SK-N-SH (cell line): ENCODE measurements at regions not wholly inside any gene's neighbourhood (a gene's known extent, or its start where the extent isn't known, plus 50 kb on each side); places are given as distances from the start of the nearest gene placed in this dataset.

Experiments
- CTCF ChIA-PET: fragments of 300-600, 350-600 bp; formaldehyde crosslinking; extraction: SDS; loops from one replicate; lab custom pipeline; 2021; lab: Yijun Ruan, JAX
- POLR2A ChIA-PET: fragments of 350-600 bp; sonication (Branson Sonifier 250); formaldehyde crosslinking; extraction: SDS; loops from one replicate; lab custom pipeline; 2020; ENCODE audit warnings: antibody characterized with exemption, inconsistent platforms; lab: Yijun Ruan, JAX
- DNase-seq: peaks from one replicate; pipeline ENCODE4 v3.0.0; 2012
- H2AFZ ChIP-seq: fragments of 200-600 bp; sonication (generic); 2 replicates; pipeline ENCODE4 v1.8.1; 2016; ENCODE audit warnings: antibody characterized with exemption, mild to moderate bottlenecking, low read depth
- H3F3A ChIP-seq: fragments of 200-600 bp; sonication (generic); replicated peaks from 2 replicates; pipeline ENCODE3; 2016; ENCODE audit warnings: antibody characterized with exemption, mild to moderate bottlenecking; ENCODE audit not compliant: insufficient read depth
- H3K27ac ChIP-seq, 2 experiments: fragments of 200-500 bp in 1 of 2; fragments of 200-600 bp in 1 of 2; sonication (Bioruptor generic) in 1 of 2; sonication (generic), shearing (Covaris generic) in 1 of 2; 2 replicates each; pipeline versions ENCODE4 v1.5.1 to v1.6.1; 2014 to 2016; ENCODE audit warnings: low read depth in 2 of 2, inconsistent platforms in 1 of 2, low read length in 1 of 2, mild to moderate bottlenecking in 1 of 2, mixed read lengths in 1 of 2
- H3K27me3 ChIP-seq: fragments of 200-600 bp; sonication (generic), shearing (Covaris generic); 2 replicates; pipeline ENCODE4 v1.6.1; 2016; ENCODE audit warnings: mixed run types; ENCODE audit not compliant: insufficient read depth
- H3K36me3 ChIP-seq, 2 experiments: fragments of 200-500 bp in 1 of 2; fragments of 200-600 bp in 1 of 2; sonication (Bioruptor generic) in 1 of 2; sonication (generic) in 1 of 2; replicated peaks in 1 of 2; 2 replicates each; pipeline versions ENCODE3 to v1.5.1; 2014 to 2016; ENCODE audit warnings: low read length in 1 of 2, mild to moderate bottlenecking in 1 of 2; ENCODE audit not compliant: insufficient read depth in 2 of 2, control insufficient read depth in 1 of 2
- H3K4me1 ChIP-seq, 2 experiments: fragments of 200-500 bp in 1 of 2; fragments of 200-600 bp in 1 of 2; sonication (Bioruptor generic) in 1 of 2; sonication (generic), shearing (Covaris generic) in 1 of 2; 2 replicates each; pipeline versions ENCODE4 v1.5.1 to v1.6.1; 2014 to 2016; ENCODE audit warnings: low read depth in 1 of 2, low read length in 1 of 2, mixed run types in 1 of 2; ENCODE audit not compliant: insufficient read depth in 2 of 2, control insufficient read depth in 1 of 2
- H3K4me2 ChIP-seq: fragments of 200-600 bp; sonication (generic), shearing (Covaris generic); 2 replicates; pipeline ENCODE4 v1.6.1; 2017; ENCODE audit warnings: mixed run types
- H3K4me3 ChIP-seq, 2 experiments: fragments of 200-500 bp in 1 of 2; fragments of 200-600 bp in 1 of 2; sonication (Bioruptor generic) in 1 of 2; sonication (generic), shearing (Covaris generic) in 1 of 2; 2 replicates each; pipeline versions ENCODE4 v1.5.1 to v1.8.1; 2014 to 2016; ENCODE audit warnings: low read depth in 2 of 2, inconsistent platforms in 1 of 2, low read length in 1 of 2, mild to moderate bottlenecking in 1 of 2, mixed read lengths in 1 of 2, moderate library complexity in 1 of 2
- H3K79me2 ChIP-seq: fragments of 200-600 bp; sonication (generic); 2 replicates; pipeline ENCODE4 v1.8.1; 2017; ENCODE audit warnings: mild to moderate bottlenecking; ENCODE audit not compliant: insufficient read depth
- H3K9ac ChIP-seq: fragments of 200-600 bp; sonication (generic); 2 replicates; pipeline ENCODE4 v1.6.1; 2017; ENCODE audit warnings: mixed run types
- H3K9me2 ChIP-seq: fragments of 200-600 bp; sonication (generic); 2 replicates; pipeline ENCODE4 v1.6.1; 2017; ENCODE audit warnings: mixed run types
- H3K9me3 ChIP-seq: fragments of 200-600 bp; sonication (generic); 2 replicates; pipeline ENCODE4 v1.6.1; 2017; ENCODE audit warnings: mixed run types, mild to moderate bottlenecking, moderate library complexity
- H4K20me1 ChIP-seq: fragments of 200-600 bp; sonication (generic); 2 replicates; pipeline ENCODE4 v1.6.1; 2017; ENCODE audit warnings: mild to moderate bottlenecking, mixed run types; ENCODE audit not compliant: insufficient read depth
- FOSL2 ChIP-seq: IDR thresholded peaks from 2 replicates; pipeline ENCODE4 v1.4.0; 2012; ENCODE audit warnings: low read depth, mild to moderate bottlenecking, moderate library complexity, borderline replicate concordance
- GABPA ChIP-seq: IDR thresholded peaks from 2 replicates; pipeline ENCODE4 v1.4.0; 2012; ENCODE audit warnings: low read depth, mild to moderate bottlenecking
- IRF3 ChIP-seq: fragments of 150-350 bp; IDR thresholded peaks from 2 replicates; pipeline ENCODE4 v1.6.1; 2016; ENCODE audit warnings: mild to moderate bottlenecking, low read depth, low read length
- MAX ChIP-seq: IDR thresholded peaks from 2 replicates; pipeline ENCODE4 v1.4.0; 2012; ENCODE audit warnings: low read depth
- MEF2A ChIP-seq: IDR thresholded peaks from 2 replicates; pipeline ENCODE4 v1.4.0; 2012; ENCODE audit warnings: low read depth, borderline replicate concordance
- MXI1 ChIP-seq: IDR thresholded peaks from 2 replicates; pipeline ENCODE4 v1.6.1; 2012; ENCODE audit warnings: mild to moderate bottlenecking, low read depth, low read length, improper control_type of control experiment
- PBX3 ChIP-seq: IDR thresholded peaks from 2 replicates; pipeline ENCODE4; 2012
- POLR2AphosphoS5 ChIP-seq: IDR thresholded peaks from 2 replicates; pipeline ENCODE4 v1.6.1; 2012; ENCODE audit warnings: low read depth, low read length
- RCOR1 ChIP-seq: fragments of 150-350 bp; IDR thresholded peaks from 2 replicates; pipeline ENCODE4 v1.6.1; 2017; ENCODE audit warnings: antibody characterized with exemption, low read length
- REST ChIP-seq: IDR thresholded peaks from 2 replicates; pipeline ENCODE4 v1.6.1; 2012; ENCODE audit warnings: mild to moderate bottlenecking, low read depth, low read length, moderate library complexity
- TAF1 ChIP-seq: IDR thresholded peaks from 2 replicates; pipeline ENCODE4 v1.6.1; 2012; ENCODE audit warnings: low read depth, mild to moderate bottlenecking, low read length, moderate library complexity, borderline replicate concordance
- TCF12 ChIP-seq: IDR thresholded peaks from 2 replicates; pipeline ENCODE4 v1.4.0; 2012
- USF1 ChIP-seq: IDR thresholded peaks from 2 replicates; pipeline ENCODE4 v1.4.0; 2012; ENCODE audit warnings: low read depth, borderline replicate concordance
- WGBS: methylation state at CpG from one replicate; pipeline ENCODE4 v1.1.6; 2017; ENCODE audit warnings: low lambda C conversion rate; 5-methylcytosine and 5-hydroxymethylcytosine counted together
- TF ChIP-seq, protein P1 (sequence below): fragments of 150-350 bp; IDR thresholded peaks from 2 replicates; pipeline ENCODE4 v1.6.1; 2017; ENCODE audit warnings: antibody characterized with exemption, low read length, low read depth, borderline replicate concordance

DNA sequence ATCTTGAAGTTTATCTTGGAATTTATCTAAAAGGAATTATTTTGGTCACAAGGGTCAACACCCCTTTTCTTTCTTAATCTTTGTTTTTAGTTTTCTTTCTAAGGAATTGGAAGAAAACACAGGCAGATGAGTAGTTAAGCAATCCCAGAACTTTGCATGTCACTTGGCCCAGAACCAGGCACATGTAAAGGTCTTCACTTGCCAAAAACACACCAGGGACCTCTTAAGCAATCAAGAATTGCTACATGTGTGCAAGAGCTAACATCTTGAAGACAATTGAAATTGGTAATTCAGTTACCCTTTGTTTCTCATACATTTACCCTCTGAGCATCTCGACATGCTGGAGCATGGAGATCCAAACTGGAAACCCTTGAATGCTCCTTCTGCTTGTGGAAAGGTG lies 114.2 kb downstream of the ZC3H11B start:
- Histone ChIP-seq H4K20me1 (no peaks in the 10 kb centered on the region), H3K36me3 (no peaks in the 10 kb centered on the region), H3K4me3 (no peak overlapping the region), H3K27ac (no peak overlapping the region), H2AFZ (no peak overlapping the region), H3K79me2 (no peaks in the 10 kb centered on the region), H3K9me3 (no peaks in the 10 kb centered on the region), H3K9me2 (no peaks in the 10 kb centered on the region), H3K4me2 (no peak overlapping the region), H3F3A (no peaks in the 10 kb centered on the region), H3K27me3 (no peaks in the 10 kb centered on the region), H3K4me1 (no peaks in the 10 kb centered on the region; a peak in 1 of 4 replicates), H3K9ac (no peak overlapping the region)
- ChIA-PET CTCF (interaction anchor here (0.8 to 1.2 kb wide), 3 partner anchors 8 to 39 kb away, joined by 3 to 4 read pairs (median 3); no protein-coding TSS in a partner anchor), POLR2A (no interaction called here)
- 81% methylated on average over 1 of the region's 1 CpG for WGBS
- TF ChIP-seq FOSL2 (no peak), GABPA (no peak), MEF2A (no peak), TCF12 (no peak), MXI1 (no peak), RCOR1 (no peak), USF1 (no peak), IRF3 (no peak), MAX (no peak), PBX3 (no peak), REST (no peak), POLR2AphosphoS5 (no peak), TAF1 (no peak)
- TF ChIP-seq, protein P1, sequence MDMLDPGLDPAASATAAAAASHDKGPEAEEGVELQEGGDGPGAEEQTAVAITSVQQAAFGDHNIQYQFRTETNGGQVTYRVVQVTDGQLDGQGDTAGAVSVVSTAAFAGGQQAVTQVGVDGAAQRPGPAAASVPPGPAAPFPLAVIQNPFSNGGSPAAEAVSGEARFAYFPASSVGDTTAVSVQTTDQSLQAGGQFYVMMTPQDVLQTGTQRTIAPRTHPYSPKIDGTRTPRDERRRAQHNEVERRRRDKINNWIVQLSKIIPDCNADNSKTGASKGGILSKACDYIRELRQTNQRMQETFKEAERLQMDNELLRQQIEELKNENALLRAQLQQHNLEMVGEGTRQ = no peak
- no peak for DNase-seq
